ENCODE measurements at regions not wholly inside any gene's neighbourhood (a gene's known extent, or its start where the extent isn't known, plus 50 kb on each side); places are given as distances from the start of the nearest gene placed in this dataset.
A peak's percentile ranks its signal among the peaks of the same experiment; 100 is the strongest.

- H3K27ac ChIP-seq, result peak overlapping the region in 10 of 11 experiments; percentile 90 to 98 (median 93); a peak in 20 of 22 replicates
- H4K20me1 ChIP-seq, result no peaks in the 10 kb centered on the region
- H3K4me3 ChIP-seq, result no peak overlapping the region
- peaks cover 7 to 31% (median 12%) of the 10 kb centered on the region in 11 experiments; a peak in 19 of 22 replicates for H3K9me3 ChIP-seq (replicated peaks in 1 of 11)
- peaks cover 22 to 29% (median 28%) of the 10 kb centered on the region in 11 experiments; a peak in 19 of 22 replicates for H3K27me3 ChIP-seq
- no peaks in the 10 kb centered on the region for H3K36me3 ChIP-seq
- TF ChIP-seq Cebpa-rat (IDR thresholded peaks at IDR 0.05), result no peak
- H3K4me1 ChIP-seq, result peaks cover 72 to 96% (median 92%) of the 10 kb centered on the region in 10 experiments
- H3K4me2 ChIP-seq, result peak overlapping the region; percentile 48 to 86 (median 64)
- H3K9ac ChIP-seq, result peak overlapping the region in 9 of 11 experiments; percentile 76 to 90 (median 84); a peak in 17 of 22 replicates
Measured at GRCh38 chr1:234773936-234774677, 164.1 kb upstream of the IRF2BP2 start.

GRCh38 chr1:234772345-234773147 is 162.6 kb upstream of the IRF2BP2 start:
- Histone ChIP-seq H3K27ac (peak overlapping the region; percentile 78 to 98 (median 93)), H3K9ac (peak overlapping the region; percentile 75 to 90 (median 84)), H4K20me1 (no peaks in the 10 kb centered on the region), H3K9me3 (replicated peaks in 1 of 11) (peaks cover 7 to 31% (median 12%) of the 10 kb centered on the region in 11 experiments; a peak in 19 of 22 replicates), H3K4me2 (peak overlapping the region; percentile 64 to 99 (median 86)), H3K36me3 (no peaks in the 10 kb centered on the region), H3K4me3 (peak overlapping the region in 9 of 10 experiments; percentile 14 to 57 (median 43); a peak in 12 of 20 replicates), H3K4me1 (peaks cover 76 to 96% (median 91%) of the 10 kb centered on the region in 10 experiments), H3K27me3 (peaks cover 12 to 14% (median 13%) of the 10 kb centered on the region in 11 experiments; a peak in 19 of 22 replicates)
- no peak for TF ChIP-seq Cebpa-rat (IDR thresholded peaks at IDR 0.05)

GRCh38 chr1:234771642-234772344 is 161.8 kb upstream of the IRF2BP2 start:
- Histone ChIP-seq H3K9me3 (replicated peaks in 1 of 11) (peaks cover 7 to 30% (median 12%) of the 10 kb centered on the region in 11 experiments; a peak in 19 of 22 replicates), H3K27me3 (peaks cover 4 to 6% (median 6%) of the 10 kb centered on the region in 11 experiments; a peak in 19 of 22 replicates), H3K4me1 (peaks cover 81 to 88% (median 86%) of the 10 kb centered on the region in 10 experiments), H4K20me1 (no peaks in the 10 kb centered on the region), H3K4me3 (peak overlapping the region in 9 of 10 experiments; percentile 12 to 57 (median 43); a peak in 15 of 20 replicates), H3K27ac (peak overlapping the region; percentile 78 to 98 (median 93)), H3K9ac (peak overlapping the region; percentile 75 to 90 (median 84)), H3K4me2 (peak overlapping the region; percentile 64 to 99 (median 86)), H3K36me3 (no peaks in the 10 kb centered on the region)
- TF ChIP-seq Cebpa-rat (IDR thresholded peaks at IDR 0.05), result no peak

- Histone ChIP-seq H3K36me3 (no peaks in the 10 kb centered on the region), H3K9me3 (replicated peaks in 1 of 11) (peaks cover 3 to 25% (median 6%) of the 10 kb centered on the region in 11 experiments; a peak in 19 of 22 replicates), H3K9ac (peak overlapping the region; percentile 75 to 90 (median 84); a peak in 16 of 22 replicates), H3K27ac (peak overlapping the region in 10 of 11 experiments; percentile 90 to 98 (median 93); a peak in 21 of 22 replicates), H3K4me1 (peaks cover 74 to 83% (median 79%) of the 10 kb centered on the region in 10 experiments), H3K4me2 (peak overlapping the region; percentile 64 to 99 (median 86)), H4K20me1 (no peaks in the 10 kb centered on the region), H3K27me3 (no peaks in the 10 kb centered on the region), H3K4me3 (peak overlapping the region in 3 of 10 experiments; percentile 12 to 57 (median 46); a peak in 4 of 20 replicates)
- no peak for TF ChIP-seq Cebpa-rat (IDR thresholded peaks at IDR 0.05)
Measured at GRCh38 chr1:234770924-234771540, 161.1 kb upstream of the IRF2BP2 start.

- TF ChIP-seq Cebpa-rat (IDR thresholded peaks at IDR 0.05), result no peak
- peaks cover 65 to 74% (median 72%) of the 10 kb centered on the region in 10 experiments for H3K4me1 ChIP-seq
- H3K27me3 ChIP-seq, result no peaks in the 10 kb centered on the region
- no peak overlapping the region for H3K4me3 ChIP-seq
- peak overlapping the region in 9 of 11 experiments; percentile 1 to 98 (median 93); a peak in 17 of 22 replicates for H3K27ac ChIP-seq
- H3K9ac ChIP-seq, result 0 out of 22 replicates have a peak overlapping the region, but pooled peaks of 5 of the 11 experiments have one; percentile 9 to 28 (median 15)
- H3K9me3 ChIP-seq (replicated peaks in 1 of 11), result peaks cover 0 to 17% (median 0%) of the 10 kb centered on the region in 11 experiments; a peak in 7 of 22 replicates
- no peaks in the 10 kb centered on the region for H4K20me1 ChIP-seq
- peak overlapping the region; percentile 64 to 99 (median 86) for H3K4me2 ChIP-seq
- H3K36me3 ChIP-seq, result no peaks in the 10 kb centered on the region
Measured at GRCh38 chr1:234769986-234770795, 160.2 kb upstream of the IRF2BP2 start.

- Histone ChIP-seq H3K4me2 (peak overlapping the region; percentile 64 to 99 (median 86)), H4K20me1 (no peaks in the 10 kb centered on the region), H3K9me3 (replicated peaks in 1 of 11) (peaks cover 0 to 11% (median 0%) of the 10 kb centered on the region in 11 experiments; a peak in 5 of 22 replicates), H3K4me3 (no peak overlapping the region), H3K27ac (peak overlapping the region in 7 of 11 experiments; percentile 58 to 98 (median 94); a peak in 11 of 22 replicates), H3K27me3 (no peaks in the 10 kb centered on the region), H3K4me1 (peaks cover 62 to 73% (median 66%) of the 10 kb centered on the region in 10 experiments), H3K9ac (peak overlapping the region in 1 of 11 experiments; percentile 9; a peak in 1 of 22 replicates), H3K36me3 (no peaks in the 10 kb centered on the region)
- TF ChIP-seq Cebpa-rat (IDR thresholded peaks at IDR 0.05), result no peak
Measured at GRCh38 chr1:234769284-234769985, 159.5 kb upstream of the IRF2BP2 start.
